Activated CD8-positive, alpha-beta T cell treated with anti-CD3 and anti-CD28 coated beads for 36 hours (primary cell): ENCODE measurements at regions not wholly inside any gene's neighbourhood (a gene's known extent, or its start where the extent isn't known, plus 50 kb on each side); places are given as distances from the start of the nearest gene placed in this dataset.

Source experiments
- ATAC-seq: fragments of 200-7000 bp; cut with Tn5 transposase; one replicate; pipeline ENCODE4 v1.10.0; 2021; ENCODE audit warnings: mild to moderate bottlenecking, moderate library complexity
- CTCF ChIA-PET: fragments of 350-600 bp; sonication (Branson Sonifier 250); formaldehyde crosslinking; loops from one replicate; lab custom pipeline; 2021; ENCODE audit warnings: antibody characterized with exemption; lab: Charles Lee
- POLR2A ChIA-PET: fragments of 350-600 bp; sonication (Branson Sonifier 250); formaldehyde crosslinking; loops from one replicate; lab custom pipeline; 2021; ENCODE audit warnings: antibody characterized with exemption; lab: Charles Lee
- DNase-seq: peaks from one replicate; pipeline ENCODE4 v3.0.0-alpha.2; 2020
- H3K27ac Mint-ChIP-seq: one replicate; pipeline ENCODE4 v1.8.0; 2021; ENCODE audit warnings: mild to moderate bottlenecking, mixed read lengths
- H3K27me3 Mint-ChIP-seq: one replicate; pipeline ENCODE4 v1.8.0; 2021; ENCODE audit warnings: mixed read lengths
- H3K36me3 Mint-ChIP-seq: one replicate; pipeline ENCODE4 v1.8.0; 2021; ENCODE audit warnings: low read depth, mixed read lengths
- H3K4me1 Mint-ChIP-seq: one replicate; pipeline ENCODE4 v1.8.0; 2021; ENCODE audit warnings: low read depth, mixed read lengths
- H3K4me3 Mint-ChIP-seq: one replicate; pipeline ENCODE4 v1.8.0; 2021; ENCODE audit warnings: mild to moderate bottlenecking, moderate library complexity, mixed read lengths
- H3K9me3 Mint-ChIP-seq: one replicate; pipeline ENCODE4 v1.8.0; 2021; ENCODE audit warnings: mixed read lengths
- CTCF ChIP-seq: fragments of 200-600 bp; IDR thresholded peaks from one replicate; pipeline ENCODE4 v1.8.0; 2022; ENCODE audit warnings: antibody characterized with exemption, mild to moderate bottlenecking
- intact Hi-C: fragments of 100-400 bp; cut with micrococcal nuclease; formaldehyde crosslinking; loops from one replicate; pipeline ENCODE4 v1.10.0; 2022

GRCh38 chr9:99340281-99340680 is 118.2 kb downstream of the SEC61B start:
- peaks cover 7% of the 10 kb centered on the region for H3K27me3 Mint-ChIP-seq

GRCh38 chr9:99341686-99342085 is 119.6 kb downstream of the SEC61B start:
- ATAC-seq (no peak), DNase-seq (no peak)
- no peak overlapping the region for H3K4me3 Mint-ChIP-seq
- H3K4me1 Mint-ChIP-seq, result no peaks in the 10 kb centered on the region
- no peaks in the 10 kb centered on the region for H3K36me3 Mint-ChIP-seq
- no peak overlapping the region for H3K27ac Mint-ChIP-seq
- ChIA-PET CTCF (no interaction called here), POLR2A (no interaction called here)
- H3K9me3 Mint-ChIP-seq, result no peaks in the 10 kb centered on the region
- peaks cover 7% of the 10 kb centered on the region for H3K27me3 Mint-ChIP-seq
- intact Hi-C loops, result no loop called here
- TF ChIP-seq CTCF, result no peak

More at GRCh38 chr9:99340281-99340680, 118.2 kb downstream of the SEC61B start:
- CTCF ChIA-PET, result no interaction called here
- Mint-ChIP-seq H3K36me3 (no peaks in the 10 kb centered on the region), H3K9me3 (no peaks in the 10 kb centered on the region), H3K4me3 (no peak overlapping the region), H3K27ac (no peak overlapping the region), H3K4me1 (peaks cover 2% of the 10 kb centered on the region)
- POLR2A ChIA-PET, result no interaction called here
- DNase-seq (no peak), ATAC-seq (no peak)
- TF ChIP-seq CTCF, result no peak
- intact Hi-C loops, result no loop called here

- Mint-ChIP-seq H3K9me3 (no peaks in the 10 kb centered on the region), H3K27me3 (peaks cover 8% of the 10 kb centered on the region), H3K36me3 (no peaks in the 10 kb centered on the region), H3K4me3 (no peak overlapping the region), H3K27ac (no peak overlapping the region), H3K4me1 (no peaks in the 10 kb centered on the region)
- TF ChIP-seq CTCF, result no peak
- ChIA-PET CTCF (no interaction called here), POLR2A (no interaction called here)
- no peak for ATAC-seq
- intact Hi-C loops, result no loop called here
- no peak for DNase-seq
Observed at GRCh38 chr9:99345451-99345850, 123.4 kb downstream of the SEC61B start.

- DNase-seq (no peak), ATAC-seq (no peak)
- H3K4me1 Mint-ChIP-seq, result no peaks in the 10 kb centered on the region
- H3K4me3 Mint-ChIP-seq, result no peak overlapping the region
- ChIA-PET CTCF (no interaction called here), POLR2A (no interaction called here)
- peaks cover 8% of the 10 kb centered on the region for H3K27me3 Mint-ChIP-seq
- TF ChIP-seq CTCF, result no peak
- no peak overlapping the region for H3K27ac Mint-ChIP-seq
- H3K9me3 Mint-ChIP-seq, result no peaks in the 10 kb centered on the region
- intact Hi-C loops, result no loop called here
- H3K36me3 Mint-ChIP-seq, result no peaks in the 10 kb centered on the region
Observed at GRCh38 chr9:99345942-99346341, 123.9 kb downstream of the SEC61B start.

GRCh38 chr9:99347568-99347967 is 125.5 kb downstream of the SEC61B start:
- DNase-seq, result no peak
- no peak overlapping the region for H3K4me3 Mint-ChIP-seq
- POLR2A ChIA-PET, result no interaction called here
- TF ChIP-seq CTCF, result no peak
- H3K9me3 Mint-ChIP-seq, result no peaks in the 10 kb centered on the region
- CTCF ChIA-PET, result interaction anchor here (0.7 to 1.3 kb wide), 2 partner anchors 9 to 163 kb away, joined by 3 to 4 read pairs; no protein-coding TSS in a partner anchor
- H3K27me3 Mint-ChIP-seq, result peaks cover 8% of the 10 kb centered on the region
- no peak overlapping the region for H3K27ac Mint-ChIP-seq
- no peaks in the 10 kb centered on the region for H3K36me3 Mint-ChIP-seq
- ATAC-seq, result no peak
- intact Hi-C loops, result no loop called here
- no peaks in the 10 kb centered on the region for H3K4me1 Mint-ChIP-seq
